Stimulated activated CD8-positive, alpha-beta memory T cell treated with anti-CD3 and anti-CD28 coated beads, Interleukin-15, amount 100 ng/mL, for 24 hours (primary cell): ENCODE measurements at regions not wholly inside any gene's neighbourhood (a gene's known extent, or its start where the extent isn't known, plus 50 kb on each side); places are given as distances from the start of the nearest gene placed in this dataset.

ENCODE experiments used
- DNase-seq: peaks from one replicate; pipeline ENCODE4 v3.0.0-alpha.2; 2020; ENCODE audit warnings: low read depth

- no peak for DNase-seq
Measured at GRCh38 chr2:146893500-146894041, 951.3 kb upstream of the ACVR2A start.

GRCh38 chr2:146890491-146890890 lies 954.3 kb upstream of the ACVR2A start:
- DNase-seq, result no peak

GRCh38 chr2:146879882-146880281 lies 964.9 kb upstream of the ACVR2A start:
- no peak for DNase-seq

GRCh38 chr2:146874260-146874658 lies 970.6 kb upstream of the ACVR2A start:
- DNase-seq, result no peak

GRCh38 chr2:146873646-146874259 lies 971.1 kb upstream of the ACVR2A start:
- no peak for DNase-seq

GRCh38 chr2:146873056-146873455 lies 971.8 kb upstream of the ACVR2A start:
- DNase-seq, result no peak

- DNase-seq, result no peak
Measured at GRCh38 chr2:146870691-146871090, 974.1 kb upstream of the ACVR2A start.

- DNase-seq, result no peak
Measured at GRCh38 chr2:146869328-146869727, 975.5 kb upstream of the ACVR2A start.

GRCh38 chr2:146868051-146868450 lies 976.8 kb upstream of the ACVR2A start:
- DNase-seq, result no peak

GRCh38 chr2:146867477-146867986 lies 977.3 kb upstream of the ACVR2A start:
- DNase-seq, result no peak

GRCh38 chr2:146853741-146854444 lies 990.9 kb upstream of the ACVR2A start:
- no peak for DNase-seq

- DNase-seq, result no peak
Measured at GRCh38 chr2:146852661-146853060, 992.2 kb upstream of the ACVR2A start.

- no peak for DNase-seq
Measured at GRCh38 chr2:146850746-146851145, 994.1 kb upstream of the ACVR2A start.

GRCh38 chr2:146847846-146848245 lies 997.0 kb upstream of the ACVR2A start:
- no peak for DNase-seq

GRCh38 chr2:146844226-146844990 lies 1000.4 kb upstream of the ACVR2A start:
- no peak for DNase-seq

- no peak for DNase-seq
Measured at GRCh38 chr2:146837857-146838256, 1007.0 kb upstream of the ACVR2A start.

GRCh38 chr2:146826388-146826787 lies 1018.4 kb upstream of the ACVR2A start:
- DNase-seq, result no peak

GRCh38 chr2:146821836-146822316 lies 1023.0 kb upstream of the ACVR2A start:
- DNase-seq, result no peak

GRCh38 chr2:146820672-146821071 lies 1024.2 kb upstream of the ACVR2A start:
- DNase-seq, result no peak

- DNase-seq, result no peak
Measured at GRCh38 chr2:146818122-146818521, 1026.7 kb upstream of the ACVR2A start.

GRCh38 chr2:146817613-146818012 lies 1027.2 kb upstream of the ACVR2A start:
- DNase-seq, result no peak

- DNase-seq, result no peak
Measured at GRCh38 chr2:146814971-146815370, 1029.9 kb upstream of the ACVR2A start.
